Activated naive CD4-positive, alpha-beta T cell treated with anti-CD3 and anti-CD28 coated beads, Interleukin-2, amount 50 U/mL, for 24 hours (primary cell): ENCODE measurements at regions not wholly inside any gene's neighbourhood (a gene's known extent, or its start where the extent isn't known, plus 50 kb on each side); places are given as distances from the start of the nearest gene placed in this dataset.

Experiments
- H3K27ac Mint-ChIP-seq: one replicate; pipeline ENCODE4 v1.8.0; 2021; ENCODE audit warnings: mild to moderate bottlenecking, mixed read lengths
- H3K27me3 Mint-ChIP-seq: one replicate; pipeline ENCODE4 v1.8.0; 2021; ENCODE audit warnings: mixed read lengths
- H3K36me3 Mint-ChIP-seq: one replicate; pipeline ENCODE4 v1.8.0; 2021; ENCODE audit warnings: mixed read lengths
- H3K4me1 Mint-ChIP-seq: one replicate; pipeline ENCODE4 v1.8.0; 2021; ENCODE audit warnings: mixed read lengths
- H3K4me3 Mint-ChIP-seq: one replicate; pipeline ENCODE4 v1.8.0; 2021; ENCODE audit warnings: mild to moderate bottlenecking, mixed read lengths
- H3K9me3 Mint-ChIP-seq: one replicate; pipeline ENCODE4 v1.8.0; 2021; ENCODE audit warnings: mixed read lengths

DNA sequence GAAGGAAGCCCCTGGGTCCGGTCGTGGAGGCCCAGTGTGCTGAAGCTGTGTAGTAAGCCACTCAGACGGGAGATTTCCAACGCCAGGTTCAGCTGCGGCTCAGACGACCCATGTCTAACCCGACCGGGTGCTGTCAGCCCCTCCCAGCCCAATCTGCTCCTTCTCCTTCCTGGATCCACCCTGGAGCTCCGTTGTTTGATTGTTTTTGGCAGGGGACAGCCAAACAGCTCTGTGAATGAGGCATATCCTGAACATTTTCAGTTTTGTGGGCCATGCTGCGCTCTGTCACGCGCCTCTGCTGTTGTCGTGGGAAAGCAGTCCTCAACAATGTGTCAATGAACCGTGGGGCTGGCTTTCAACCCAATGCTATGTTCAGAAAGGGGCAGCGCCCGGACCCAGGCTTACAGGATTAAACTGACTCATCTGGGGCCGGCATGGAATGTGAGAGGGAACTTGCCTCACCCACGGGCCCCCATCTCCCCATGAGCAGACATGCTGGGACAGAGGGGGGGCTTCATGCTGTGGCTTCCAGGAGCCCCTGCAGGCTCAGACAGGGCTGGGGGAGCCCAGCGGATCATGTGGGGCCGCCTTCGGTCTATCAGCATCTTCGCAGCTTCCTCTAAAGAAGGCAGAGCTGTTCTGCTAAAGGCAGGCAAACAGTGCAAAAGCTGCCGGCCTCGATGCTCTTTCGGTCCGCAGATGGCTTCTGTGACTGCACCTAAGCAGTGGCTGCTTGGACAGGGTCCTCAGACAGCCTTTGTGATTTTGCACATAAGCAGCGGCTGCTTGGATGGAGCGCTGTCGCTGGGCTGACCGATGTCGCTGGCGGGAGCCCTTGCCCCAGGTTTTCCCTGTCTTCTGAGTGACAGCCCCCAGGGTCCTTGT, 101.7 kb downstream of the RIPK4 start:
- no peaks in the 10 kb centered on the region for H3K36me3 Mint-ChIP-seq
- H3K27me3 Mint-ChIP-seq, result peaks cover 2% of the 10 kb centered on the region
- no peaks in the 10 kb centered on the region for H3K4me1 Mint-ChIP-seq
- H3K27ac Mint-ChIP-seq, result no peak overlapping the region
- no peak overlapping the region for H3K4me3 Mint-ChIP-seq
- H3K9me3 Mint-ChIP-seq, result no peaks in the 10 kb centered on the region

- Mint-ChIP-seq H3K4me3 (no peak overlapping the region), H3K9me3 (no peaks in the 10 kb centered on the region), H3K27ac (no peak overlapping the region), H3K27me3 (no peaks in the 10 kb centered on the region), H3K4me1 (no peaks in the 10 kb centered on the region), H3K36me3 (no peaks in the 10 kb centered on the region)
Observed at GRCh38 chr21:41663805-41664788, 102.8 kb downstream of the RIPK4 start.

DNA sequence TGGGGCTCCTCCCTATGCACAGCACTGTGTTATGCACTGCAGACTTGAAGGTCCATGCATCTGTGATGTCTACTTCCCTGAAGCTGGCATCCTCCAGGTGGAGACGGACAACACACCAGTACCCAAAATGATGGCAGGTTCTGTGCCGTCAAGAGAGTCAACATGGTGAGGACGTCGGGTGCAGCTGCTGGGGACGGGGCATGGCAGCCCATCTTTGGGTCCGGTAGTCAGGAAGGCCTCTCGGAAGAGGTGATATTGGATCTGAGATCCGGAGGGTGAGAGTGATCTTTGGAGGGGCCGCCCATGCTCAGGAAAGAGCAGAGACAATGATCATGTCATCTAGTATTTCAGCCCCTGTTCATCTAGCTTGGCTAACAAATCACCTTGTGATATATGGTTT, 104.1 kb downstream of the RIPK4 start:
- Mint-ChIP-seq H3K9me3 (no peaks in the 10 kb centered on the region), H3K27me3 (no peaks in the 10 kb centered on the region), H3K4me1 (no peaks in the 10 kb centered on the region), H3K4me3 (no peak overlapping the region), H3K27ac (no peak overlapping the region), H3K36me3 (no peaks in the 10 kb centered on the region)

DNA sequence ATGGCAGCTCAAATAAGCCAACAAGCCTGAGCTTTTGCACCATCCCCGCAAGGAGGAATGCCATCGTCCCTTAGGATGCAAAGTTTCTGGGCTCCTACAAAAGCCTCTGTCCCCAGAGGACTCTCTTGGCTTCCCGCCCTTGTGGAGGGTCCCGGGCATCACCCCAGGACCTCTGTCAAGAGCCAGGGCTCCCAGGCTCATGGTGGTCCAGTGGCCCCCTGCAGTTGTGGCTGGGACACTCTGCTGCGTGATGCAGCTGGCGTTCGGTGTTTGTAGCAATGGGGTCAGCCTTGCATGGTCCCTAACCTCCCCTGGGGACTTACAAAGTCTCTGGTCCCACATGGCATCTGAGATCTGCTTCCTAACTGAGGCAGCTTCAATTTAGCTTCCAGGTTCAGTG, 104.7 kb downstream of the RIPK4 start:
- Mint-ChIP-seq H3K27me3 (no peaks in the 10 kb centered on the region), H3K4me3 (no peak overlapping the region), H3K36me3 (no peaks in the 10 kb centered on the region), H3K4me1 (no peaks in the 10 kb centered on the region), H3K27ac (no peak overlapping the region), H3K9me3 (no peaks in the 10 kb centered on the region)

DNA sequence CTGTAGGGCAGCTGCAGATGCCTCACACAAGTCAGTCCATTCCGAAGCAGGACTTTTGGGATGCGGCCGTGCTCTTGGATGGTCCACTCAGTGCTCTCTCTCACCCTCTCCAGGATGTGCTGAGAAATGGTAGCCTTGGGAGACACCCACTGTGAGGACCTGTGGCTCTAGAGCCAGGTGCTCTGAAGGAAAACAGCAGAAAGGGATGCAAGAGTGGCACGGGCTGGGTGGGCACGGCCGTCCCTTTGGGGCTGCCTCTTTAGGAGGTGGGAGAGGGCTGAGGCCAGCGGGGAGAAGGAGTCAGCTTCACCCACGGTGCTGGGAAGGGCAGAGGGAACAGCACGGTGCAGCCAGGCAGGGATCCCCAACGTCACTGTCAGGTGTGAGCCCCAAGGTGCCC, 106.1 kb downstream of the RIPK4 start:
- H3K36me3 Mint-ChIP-seq, result no peaks in the 10 kb centered on the region
- no peaks in the 10 kb centered on the region for H3K27me3 Mint-ChIP-seq
- no peak overlapping the region for H3K27ac Mint-ChIP-seq
- no peaks in the 10 kb centered on the region for H3K9me3 Mint-ChIP-seq
- H3K4me1 Mint-ChIP-seq, result no peaks in the 10 kb centered on the region
- H3K4me3 Mint-ChIP-seq, result no peak overlapping the region

GRCh38 chr21:41659791-41660560, 106.9 kb downstream of the RIPK4 start:
- H3K27me3 Mint-ChIP-seq, result no peaks in the 10 kb centered on the region
- no peak overlapping the region for H3K4me3 Mint-ChIP-seq
- no peak overlapping the region for H3K27ac Mint-ChIP-seq
- H3K4me1 Mint-ChIP-seq, result no peaks in the 10 kb centered on the region
- H3K36me3 Mint-ChIP-seq, result no peaks in the 10 kb centered on the region
- no peaks in the 10 kb centered on the region for H3K9me3 Mint-ChIP-seq

- Mint-ChIP-seq H3K27ac (no peak overlapping the region), H3K9me3 (no peaks in the 10 kb centered on the region), H3K27me3 (peaks cover 2% of the 10 kb centered on the region), H3K4me3 (no peak overlapping the region), H3K36me3 (no peaks in the 10 kb centered on the region), H3K4me1 (no peaks in the 10 kb centered on the region)
Observed at GRCh38 chr21:41656946-41657525, 109.8 kb downstream of the RIPK4 start.

DNA sequence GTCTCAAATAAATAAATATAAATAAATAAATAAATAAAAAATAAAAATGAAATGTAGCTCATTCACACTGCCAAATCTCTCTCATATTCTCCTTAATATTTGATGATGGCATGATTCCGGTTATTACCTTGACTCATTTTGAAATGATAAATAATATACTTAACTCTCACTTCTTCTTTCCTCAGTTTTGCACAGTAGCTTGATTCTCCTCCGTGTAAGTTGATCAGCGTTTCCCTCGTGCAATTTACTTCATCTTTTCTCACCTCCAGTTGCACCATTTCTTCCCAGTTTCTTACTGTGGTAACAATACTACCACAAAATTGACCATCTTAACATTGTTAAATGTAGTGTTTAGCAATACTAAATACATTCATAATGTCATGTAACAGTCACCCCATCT, 111.6 kb downstream of the RIPK4 start:
- no peak overlapping the region for H3K4me3 Mint-ChIP-seq

DNA sequence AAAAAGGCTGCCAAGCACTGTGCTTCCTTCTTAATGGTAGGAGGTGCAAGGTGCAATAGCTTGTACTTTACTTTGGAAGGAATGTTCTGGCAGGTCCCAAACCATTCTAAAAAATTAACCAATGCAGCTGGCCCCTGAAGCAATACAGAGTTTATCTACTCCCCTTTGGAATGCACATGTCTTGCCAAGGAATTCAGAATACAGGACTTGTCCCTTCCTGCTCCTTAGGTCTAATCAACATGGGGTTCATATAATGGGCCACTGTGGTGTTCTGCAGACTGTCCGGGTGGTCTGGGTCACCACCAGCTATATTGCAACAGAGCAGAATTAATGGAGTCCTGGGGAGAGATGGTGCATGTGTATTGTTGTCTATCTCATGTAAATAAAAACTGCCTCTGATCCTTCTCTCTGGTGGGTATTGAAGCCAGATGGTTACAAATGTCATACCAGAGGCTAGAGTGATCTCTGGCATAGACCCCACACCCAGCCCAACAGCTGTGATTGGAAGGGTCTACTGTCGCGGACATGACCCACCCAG, 112.8 kb downstream of the RIPK4 start:
- Mint-ChIP-seq H3K27ac (no peak overlapping the region), H3K27me3 (peaks cover 2% of the 10 kb centered on the region), H3K36me3 (no peaks in the 10 kb centered on the region), H3K9me3 (no peaks in the 10 kb centered on the region), H3K4me1 (no peaks in the 10 kb centered on the region), H3K4me3 (no peak overlapping the region)

More for the DNA sequence above, 111.6 kb downstream of the RIPK4 start:
- Mint-ChIP-seq H3K4me1 (no peaks in the 10 kb centered on the region), H3K27ac (no peak overlapping the region), H3K27me3 (peaks cover 2% of the 10 kb centered on the region), H3K36me3 (no peaks in the 10 kb centered on the region), H3K9me3 (no peaks in the 10 kb centered on the region)

GRCh38 chr21:41653243-41653953, 113.5 kb downstream of the RIPK4 start:
- H3K4me1 Mint-ChIP-seq, result no peaks in the 10 kb centered on the region
- H3K27ac Mint-ChIP-seq, result no peak overlapping the region
- H3K36me3 Mint-ChIP-seq, result no peaks in the 10 kb centered on the region
- no peak overlapping the region for H3K4me3 Mint-ChIP-seq
- H3K27me3 Mint-ChIP-seq, result peaks cover 2% of the 10 kb centered on the region
- H3K9me3 Mint-ChIP-seq, result no peaks in the 10 kb centered on the region

GRCh38 chr21:41651830-41652229, 115.0 kb downstream of the RIPK4 start:
- H3K9me3 Mint-ChIP-seq, result no peaks in the 10 kb centered on the region
- H3K27ac Mint-ChIP-seq, result no peak overlapping the region
- H3K27me3 Mint-ChIP-seq, result peaks cover 2% of the 10 kb centered on the region
- no peak overlapping the region for H3K4me3 Mint-ChIP-seq
- no peaks in the 10 kb centered on the region for H3K4me1 Mint-ChIP-seq
- no peaks in the 10 kb centered on the region for H3K36me3 Mint-ChIP-seq

DNA sequence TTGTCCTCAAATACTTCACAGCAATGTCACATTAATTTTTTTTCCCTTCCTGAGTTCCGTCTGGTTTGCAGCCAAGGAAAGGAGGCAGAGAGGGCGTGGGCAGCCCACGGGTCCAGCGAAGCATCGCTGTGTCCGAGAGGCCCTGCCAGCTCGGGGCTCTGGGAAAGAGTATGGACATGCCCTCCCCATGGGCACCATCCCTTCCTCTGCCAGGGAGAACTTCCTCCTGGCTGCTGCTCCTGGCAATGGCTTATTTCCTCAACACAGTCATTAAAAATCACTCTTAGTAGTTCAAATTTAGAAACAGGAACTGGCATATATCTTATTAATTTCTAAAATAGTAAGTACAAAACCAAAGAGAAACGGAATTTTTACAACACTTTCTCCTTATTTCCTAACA, 115.4 kb downstream of the RIPK4 start:
- no peaks in the 10 kb centered on the region for H3K4me1 Mint-ChIP-seq
- no peak overlapping the region for H3K4me3 Mint-ChIP-seq
- H3K36me3 Mint-ChIP-seq, result no peaks in the 10 kb centered on the region
- H3K27ac Mint-ChIP-seq, result no peak overlapping the region
- no peaks in the 10 kb centered on the region for H3K9me3 Mint-ChIP-seq
- peaks cover 2% of the 10 kb centered on the region for H3K27me3 Mint-ChIP-seq

GRCh38 chr21:41650526-41651145, 116.2 kb downstream of the RIPK4 start:
- H3K27ac Mint-ChIP-seq, result no peak overlapping the region
- H3K9me3 Mint-ChIP-seq, result no peaks in the 10 kb centered on the region
- no peaks in the 10 kb centered on the region for H3K4me1 Mint-ChIP-seq
- no peak overlapping the region for H3K4me3 Mint-ChIP-seq
- H3K27me3 Mint-ChIP-seq, result peaks cover 2% of the 10 kb centered on the region
- H3K36me3 Mint-ChIP-seq, result no peaks in the 10 kb centered on the region

DNA sequence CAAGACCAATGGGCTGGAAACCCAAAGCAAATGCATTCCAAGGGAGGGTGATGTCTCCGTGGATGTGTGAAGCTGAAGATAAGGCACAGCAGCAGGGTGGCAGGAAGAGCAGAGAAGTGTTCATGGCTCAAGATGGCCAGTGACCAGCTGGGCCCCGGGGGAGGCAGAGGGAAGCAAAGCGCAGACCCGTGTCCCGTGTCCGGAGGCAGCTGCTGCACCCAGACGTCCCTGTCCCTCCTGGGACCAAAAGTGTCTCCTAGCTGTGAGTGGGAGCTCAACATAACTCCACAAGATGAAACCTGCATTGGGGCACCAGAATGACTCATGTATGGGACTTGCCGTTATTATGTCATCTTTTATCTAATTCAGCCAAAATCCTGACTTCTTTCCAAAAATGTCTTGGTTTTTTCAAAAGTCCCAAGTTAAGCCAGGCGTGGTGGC, 118.2 kb downstream of the RIPK4 start:
- no peak overlapping the region for H3K27ac Mint-ChIP-seq

More for the DNA sequence above, 118.2 kb downstream of the RIPK4 start:
- Mint-ChIP-seq H3K27me3 (peaks cover 2% of the 10 kb centered on the region), H3K36me3 (no peaks in the 10 kb centered on the region), H3K4me3 (no peak overlapping the region), H3K4me1 (no peaks in the 10 kb centered on the region), H3K9me3 (no peaks in the 10 kb centered on the region)
